ENCODE measurements at regions not wholly inside any gene's neighbourhood (a gene's known extent, or its start where the extent isn't known, plus 50 kb on each side); places are given as distances from the start of the nearest gene placed in this dataset.
"Not testable (repeated sequence)": the region's sequence is repeated elsewhere in the genome, so short reads cannot be mapped to it uniquely, and the experiment has no call there.

DNA sequence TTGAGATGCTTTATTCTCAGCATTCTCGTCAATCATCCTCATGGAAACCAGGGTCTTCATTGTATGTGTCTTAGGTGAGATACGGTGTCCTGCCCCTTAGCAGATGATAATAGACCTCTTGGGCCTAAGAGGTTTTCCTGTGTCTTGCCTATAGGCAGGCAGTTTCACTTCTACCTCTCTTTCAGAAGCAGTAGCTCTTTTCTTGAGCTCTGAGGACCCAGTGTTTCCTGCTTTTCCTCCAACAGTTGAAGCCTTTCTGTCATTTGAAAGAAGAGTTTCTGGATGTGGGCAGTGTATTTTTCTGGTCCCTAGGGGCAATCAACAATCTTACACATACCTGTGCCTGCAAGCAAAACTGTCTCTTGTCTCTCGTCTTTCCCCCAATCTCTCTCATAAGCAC, 1550.3 kb upstream of the LRRTM3 start:
- Histone ChIP-seq H3K4me1 (ENCODE audit: control insufficient read depth, insufficient read depth, low read length) (no peaks in the 10 kb centered on the region), H3K9ac (ENCODE audit: low read length) (no peak overlapping the region), H3K36me3 (ENCODE audit: control insufficient read depth, insufficient read depth, low read length) (no peaks in the 10 kb centered on the region), H3K27me3 (ENCODE audit: control insufficient read depth, insufficient read depth, low read length) (no peaks in the 10 kb centered on the region), H3K9me3 (ENCODE audit: control insufficient read depth, low read length) (no peaks in the 10 kb centered on the region), H3K4me3 (ENCODE audit: low read length) (no peak overlapping the region)

DNA sequence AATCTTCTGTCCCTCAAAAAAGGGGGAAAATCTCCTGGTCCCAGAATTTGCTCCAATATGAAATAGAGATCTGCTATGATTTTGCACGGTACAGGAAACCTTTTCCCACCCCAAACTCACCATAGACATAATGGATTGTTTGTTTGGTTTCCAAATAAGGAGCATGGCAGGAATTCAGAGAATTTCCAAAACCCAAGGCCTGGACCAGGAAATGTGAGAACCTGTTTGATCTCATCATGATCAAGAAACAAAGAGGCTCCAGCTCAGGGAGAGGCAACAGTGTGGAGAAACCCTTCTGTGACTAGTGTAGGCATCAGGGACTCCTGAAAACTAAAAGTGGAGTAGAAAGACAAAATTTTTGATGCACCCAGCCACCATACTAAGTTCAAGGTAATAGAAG, 1548.1 kb upstream of the LRRTM3 start:
- Histone ChIP-seq H3K9ac (ENCODE audit: low read length) (no peak overlapping the region), H3K9me3 (ENCODE audit: control insufficient read depth, low read length) (no peaks in the 10 kb centered on the region), H3K27me3 (ENCODE audit: control insufficient read depth, insufficient read depth, low read length) (no peaks in the 10 kb centered on the region), H3K4me3 (ENCODE audit: low read length) (no peak overlapping the region), H3K4me1 (ENCODE audit: control insufficient read depth, insufficient read depth, low read length) (no peaks in the 10 kb centered on the region), H3K36me3 (ENCODE audit: control insufficient read depth, insufficient read depth, low read length) (no peaks in the 10 kb centered on the region)

DNA sequence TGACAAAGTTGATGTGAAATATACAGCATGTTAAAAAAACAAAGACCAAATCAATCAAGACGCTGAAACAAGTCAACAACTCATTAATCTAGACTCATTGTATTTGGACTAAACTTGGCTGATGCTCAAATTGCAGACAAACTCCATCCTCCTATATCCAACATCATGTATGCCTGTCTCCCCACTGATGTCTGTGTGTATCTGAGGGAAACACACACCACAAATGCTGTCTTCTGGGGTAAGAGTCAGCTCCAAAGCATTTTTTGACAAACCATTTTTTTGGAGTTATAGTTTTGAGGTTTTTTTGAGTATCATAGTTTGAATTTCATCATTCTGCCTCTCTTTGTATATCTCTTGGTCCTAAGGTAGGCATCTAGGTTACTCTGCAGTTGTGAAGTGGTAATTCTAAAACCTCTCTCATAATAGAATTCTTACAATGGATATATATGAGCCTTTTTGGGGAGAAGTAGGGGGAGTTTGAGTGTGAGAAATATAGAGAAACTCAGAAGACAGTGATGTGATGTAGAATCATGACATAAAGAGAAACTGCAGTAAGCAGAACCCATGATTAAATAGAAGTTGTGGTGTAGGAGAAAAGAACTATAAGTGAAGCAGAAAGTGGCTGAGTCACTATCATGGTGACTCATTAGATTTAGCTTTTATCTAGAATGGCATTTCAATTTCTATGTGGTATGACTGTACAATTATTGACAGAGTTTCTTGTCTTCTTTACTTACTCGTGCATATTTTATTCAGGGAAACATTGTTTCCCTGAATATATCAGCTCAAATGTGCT, 1531.1 kb upstream of the LRRTM3 start:
- Histone ChIP-seq H3K9ac (ENCODE audit: low read length) (no peak overlapping the region), H3K4me3 (ENCODE audit: low read length) (no peak overlapping the region), H3K4me1 (ENCODE audit: control insufficient read depth, insufficient read depth, low read length) (no peaks in the 10 kb centered on the region)

DNA sequence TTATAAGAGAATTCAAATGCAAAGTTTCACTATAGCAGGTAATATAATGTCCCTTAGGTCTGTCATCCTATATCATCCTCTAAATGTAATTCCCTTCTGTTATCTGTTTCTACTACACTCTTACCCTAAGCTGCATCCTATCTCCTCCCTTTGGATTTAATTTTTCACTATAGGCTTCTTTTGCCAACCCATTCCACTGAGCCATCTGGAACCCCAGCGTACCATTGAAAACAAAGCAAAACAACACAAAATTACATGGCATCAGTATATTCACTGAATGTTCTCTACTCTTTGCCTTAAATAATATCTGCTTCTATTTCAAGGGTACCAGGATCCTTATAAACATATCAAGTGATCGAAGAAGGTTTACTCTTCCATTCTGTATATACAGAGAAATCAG, 1530.2 kb upstream of the LRRTM3 start:
- H3K4me3 ChIP-seq (ENCODE audit: low read length), result no peak overlapping the region
- no peaks in the 10 kb centered on the region for H3K36me3 ChIP-seq (ENCODE audit: control insufficient read depth, insufficient read depth, low read length)

More for the DNA sequence above, 1531.1 kb upstream of the LRRTM3 start:
- Histone ChIP-seq H3K27me3 (ENCODE audit: control insufficient read depth, insufficient read depth, low read length) (no peaks in the 10 kb centered on the region), H3K9me3 (ENCODE audit: control insufficient read depth, low read length) (no peaks in the 10 kb centered on the region), H3K36me3 (ENCODE audit: control insufficient read depth, insufficient read depth, low read length) (no peaks in the 10 kb centered on the region)

DNA sequence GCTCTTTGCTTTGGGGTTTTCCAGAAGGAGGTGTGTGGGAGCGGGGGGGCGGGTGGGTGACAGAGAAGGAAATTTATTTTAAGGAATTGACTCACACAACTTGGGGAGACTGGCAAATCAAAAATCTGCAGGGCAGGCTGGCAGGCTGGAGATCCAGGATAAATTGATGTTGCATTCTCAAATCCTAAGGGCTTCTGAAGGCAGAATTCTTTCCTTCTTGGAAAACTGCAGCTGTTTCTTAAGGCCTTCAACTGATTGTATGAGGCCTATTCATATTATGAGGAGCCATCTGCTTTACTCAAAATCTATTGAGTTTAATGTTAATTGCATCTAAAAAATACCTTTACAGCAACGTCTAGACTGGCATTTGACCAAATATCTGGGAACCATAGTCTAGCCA, 1528.8 kb upstream of the LRRTM3 start:
- Histone ChIP-seq H3K4me3 (ENCODE audit: low read length) (no peak overlapping the region), H3K4me1 (ENCODE audit: control insufficient read depth, insufficient read depth, low read length) (no peaks in the 10 kb centered on the region), H3K36me3 (ENCODE audit: control insufficient read depth, insufficient read depth, low read length) (no peaks in the 10 kb centered on the region), H3K9me3 (ENCODE audit: control insufficient read depth, low read length) (no peaks in the 10 kb centered on the region), H3K9ac (ENCODE audit: low read length) (no peak overlapping the region), H3K27me3 (ENCODE audit: control insufficient read depth, insufficient read depth, low read length) (no peaks in the 10 kb centered on the region)

More for the DNA sequence above, 1530.2 kb upstream of the LRRTM3 start:
- H3K4me1 ChIP-seq (ENCODE audit: control insufficient read depth, insufficient read depth, low read length), result no peaks in the 10 kb centered on the region
- no peak overlapping the region for H3K9ac ChIP-seq (ENCODE audit: low read length)
- no peaks in the 10 kb centered on the region for H3K9me3 ChIP-seq (ENCODE audit: control insufficient read depth, low read length)
- H3K27me3 ChIP-seq (ENCODE audit: control insufficient read depth, insufficient read depth, low read length), result no peaks in the 10 kb centered on the region

DNA sequence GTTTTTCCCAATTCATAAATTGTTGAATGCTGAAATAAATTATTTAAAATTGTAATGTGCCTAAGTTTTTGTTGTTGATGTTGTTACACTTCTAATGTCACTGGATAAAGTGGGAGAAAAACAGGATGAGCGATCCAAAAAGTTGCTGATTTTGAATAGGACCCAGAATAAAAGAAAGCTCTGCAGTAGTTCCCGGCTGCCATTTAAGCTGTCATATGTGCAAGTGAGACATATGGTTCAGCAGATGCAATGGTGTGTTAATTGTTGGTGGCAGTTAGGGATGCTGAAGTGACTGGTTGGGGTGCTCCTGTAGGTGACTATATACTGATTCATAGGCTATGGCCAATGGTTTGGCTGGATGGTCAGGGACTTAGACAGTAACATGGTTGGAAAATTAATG, 1517.4 kb upstream of the LRRTM3 start:
- no peaks in the 10 kb centered on the region for H3K36me3 ChIP-seq (ENCODE audit: control insufficient read depth, insufficient read depth, low read length)
- no peaks in the 10 kb centered on the region for H3K9me3 ChIP-seq (ENCODE audit: control insufficient read depth, low read length)
- no peaks in the 10 kb centered on the region for H3K27me3 ChIP-seq (ENCODE audit: control insufficient read depth, insufficient read depth, low read length)
- H3K4me3 ChIP-seq (ENCODE audit: low read length), result no peak overlapping the region
- no peak overlapping the region for H3K9ac ChIP-seq (ENCODE audit: low read length)
- no peaks in the 10 kb centered on the region for H3K4me1 ChIP-seq (ENCODE audit: control insufficient read depth, insufficient read depth, low read length)

DNA sequence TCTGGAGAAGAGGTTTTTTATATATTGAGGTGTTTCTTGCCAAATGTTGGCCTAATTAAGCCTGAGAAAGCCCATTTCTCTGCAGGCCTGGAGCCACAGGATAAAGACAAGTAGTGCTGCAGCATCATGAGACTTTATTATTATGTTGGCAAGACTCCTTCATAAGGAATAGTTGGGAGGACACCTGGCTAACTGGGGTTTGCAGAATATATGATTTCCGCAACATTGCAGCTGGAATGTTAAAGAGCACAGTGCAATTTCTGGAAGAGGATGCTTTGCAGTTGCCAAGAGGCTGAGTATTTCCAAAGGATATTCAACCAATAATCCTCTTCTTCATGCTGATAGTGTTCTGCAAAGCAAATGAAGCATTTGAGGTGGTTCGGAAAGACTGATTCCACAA, 1512.8 kb upstream of the LRRTM3 start:
- H3K4me3 ChIP-seq (ENCODE audit: low read length), result no peak overlapping the region
- no peaks in the 10 kb centered on the region for H3K9me3 ChIP-seq (ENCODE audit: control insufficient read depth, low read length)
- H3K4me1 ChIP-seq (ENCODE audit: control insufficient read depth, insufficient read depth, low read length), result no peaks in the 10 kb centered on the region
- no peaks in the 10 kb centered on the region for H3K27me3 ChIP-seq (ENCODE audit: control insufficient read depth, insufficient read depth, low read length)
- H3K9ac ChIP-seq (ENCODE audit: low read length), result no peak overlapping the region
- no peaks in the 10 kb centered on the region for H3K36me3 ChIP-seq (ENCODE audit: control insufficient read depth, insufficient read depth, low read length)

DNA sequence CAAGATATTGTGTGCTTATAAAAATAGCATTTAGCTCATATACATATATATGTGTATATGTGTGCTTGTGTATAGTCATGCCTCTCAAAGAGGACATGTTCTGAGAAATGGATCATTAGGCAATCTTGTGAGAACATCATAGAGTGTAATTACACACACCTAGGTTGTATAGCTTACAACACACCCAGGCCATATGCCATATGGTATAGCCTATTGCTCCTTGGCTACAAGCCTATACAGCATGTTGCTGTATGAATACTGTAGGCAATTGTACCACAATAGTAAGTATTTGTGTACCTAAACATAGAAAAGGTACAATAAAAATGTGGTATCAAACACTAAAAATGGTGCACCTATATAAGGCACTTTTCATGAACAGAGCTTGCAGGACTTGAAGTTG, 1510.5 kb upstream of the LRRTM3 start:
- Histone ChIP-seq H3K4me1 (ENCODE audit: control insufficient read depth, insufficient read depth, low read length) (no peaks in the 10 kb centered on the region), H3K36me3 (ENCODE audit: control insufficient read depth, insufficient read depth, low read length) (no peaks in the 10 kb centered on the region), H3K4me3 (ENCODE audit: low read length) (no peak overlapping the region), H3K9me3 (ENCODE audit: control insufficient read depth, low read length) (no peaks in the 10 kb centered on the region), H3K9ac (ENCODE audit: low read length) (no peak overlapping the region), H3K27me3 (ENCODE audit: control insufficient read depth, insufficient read depth, low read length) (no peaks in the 10 kb centered on the region)

DNA sequence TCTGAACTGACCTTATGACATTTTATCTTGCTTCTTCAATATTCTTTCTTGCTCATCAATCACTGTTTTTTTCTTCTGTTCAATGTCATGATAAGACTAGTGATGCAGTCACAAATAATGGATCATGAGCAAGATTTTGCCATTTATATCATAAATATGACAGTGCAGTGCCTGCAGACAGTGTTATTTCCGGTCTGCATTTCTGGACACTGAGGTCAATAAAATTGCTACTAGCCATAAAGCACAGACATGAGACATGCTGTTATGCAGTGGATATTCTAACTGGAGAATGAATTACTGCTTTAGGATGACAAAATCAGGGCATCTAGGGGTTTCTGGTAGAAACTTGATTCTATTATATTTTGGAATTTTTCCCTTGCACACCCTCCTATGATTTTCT, 1509.7 kb upstream of the LRRTM3 start:
- H3K9ac ChIP-seq (ENCODE audit: low read length), result no peak overlapping the region
- H3K9me3 ChIP-seq (ENCODE audit: control insufficient read depth, low read length), result no peaks in the 10 kb centered on the region
- H3K4me1 ChIP-seq (ENCODE audit: control insufficient read depth, insufficient read depth, low read length), result no peaks in the 10 kb centered on the region
- no peak overlapping the region for H3K4me3 ChIP-seq (ENCODE audit: low read length)
- H3K36me3 ChIP-seq (ENCODE audit: control insufficient read depth, insufficient read depth, low read length), result no peaks in the 10 kb centered on the region
- H3K27me3 ChIP-seq (ENCODE audit: control insufficient read depth, insufficient read depth, low read length), result no peaks in the 10 kb centered on the region

DNA sequence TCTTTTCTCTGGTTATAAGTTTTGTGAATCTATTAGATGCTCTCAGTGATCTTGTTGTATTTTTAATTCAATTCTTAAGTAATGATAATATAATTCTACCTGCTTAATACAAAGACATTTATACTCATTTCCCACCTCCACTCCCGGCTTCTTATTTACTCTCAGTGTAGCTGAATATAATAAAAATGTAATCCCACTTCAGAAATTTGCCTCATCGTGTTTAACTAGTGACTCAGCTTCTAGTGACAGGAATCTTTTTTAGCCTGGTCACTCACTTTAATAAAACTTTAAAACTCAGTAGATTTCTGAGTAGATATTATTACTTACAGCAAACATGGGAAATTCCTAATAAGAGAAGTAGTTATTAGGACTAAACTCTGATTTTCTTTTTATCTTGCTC, 1506.2 kb upstream of the LRRTM3 start:
- Histone ChIP-seq H3K9me3 (ENCODE audit: control insufficient read depth, low read length) (no peaks in the 10 kb centered on the region), H3K4me3 (ENCODE audit: low read length) (no peak overlapping the region), H3K27me3 (ENCODE audit: control insufficient read depth, insufficient read depth, low read length) (no peaks in the 10 kb centered on the region), H3K4me1 (ENCODE audit: control insufficient read depth, insufficient read depth, low read length) (no peaks in the 10 kb centered on the region), H3K9ac (ENCODE audit: low read length) (no peak overlapping the region), H3K36me3 (ENCODE audit: control insufficient read depth, insufficient read depth, low read length) (no peaks in the 10 kb centered on the region)

DNA sequence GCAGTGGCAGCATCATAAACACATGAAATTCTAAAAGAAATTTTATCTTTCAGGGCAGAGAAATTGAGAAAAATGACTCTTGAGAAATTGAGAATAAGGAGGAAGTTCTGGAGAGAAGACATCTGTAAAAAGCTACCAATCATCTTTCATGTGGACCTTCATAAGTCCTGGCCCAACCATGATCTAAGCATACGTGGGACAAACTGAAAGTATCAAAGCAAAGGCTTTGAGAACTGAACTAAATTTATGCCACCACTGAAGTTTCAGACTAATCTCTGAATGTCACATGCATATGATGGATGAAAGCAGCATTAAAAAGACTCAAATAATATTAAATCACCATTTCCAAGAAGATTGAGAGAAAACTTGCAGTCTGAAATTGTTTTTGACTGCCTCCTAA, 1502.8 kb upstream of the LRRTM3 start:
- no peaks in the 10 kb centered on the region for H3K4me1 ChIP-seq (ENCODE audit: control insufficient read depth, insufficient read depth, low read length)
- no peaks in the 10 kb centered on the region for H3K27me3 ChIP-seq (ENCODE audit: control insufficient read depth, insufficient read depth, low read length)
- no peaks in the 10 kb centered on the region for H3K9me3 ChIP-seq (ENCODE audit: control insufficient read depth, low read length)
- H3K36me3 ChIP-seq (ENCODE audit: control insufficient read depth, insufficient read depth, low read length), result no peaks in the 10 kb centered on the region
- no peak overlapping the region for H3K4me3 ChIP-seq (ENCODE audit: low read length)
- H3K9ac ChIP-seq (ENCODE audit: low read length), result no peak overlapping the region

DNA sequence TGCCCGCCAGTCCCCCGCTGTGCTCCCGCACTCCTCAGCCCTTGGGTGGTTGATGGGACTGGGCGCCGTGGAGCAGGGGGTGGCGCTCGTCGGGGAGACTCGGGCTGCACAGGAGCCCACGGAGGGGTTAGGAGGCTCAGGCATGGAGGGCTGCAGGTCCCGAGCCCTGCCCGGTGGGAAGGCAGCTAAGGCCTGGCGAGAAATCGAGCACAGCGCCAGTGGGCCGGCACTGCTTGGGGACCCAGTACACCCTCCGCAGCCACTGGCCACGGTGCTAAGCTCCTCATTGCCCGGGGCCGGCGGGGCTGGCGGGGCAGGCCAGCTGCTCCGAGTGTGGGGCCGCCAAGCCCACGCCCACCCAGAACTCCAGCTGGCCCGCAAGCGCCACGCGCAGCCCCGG, 1496.5 kb upstream of the LRRTM3 start:
- H3K27me3 ChIP-seq (ENCODE audit: control insufficient read depth, insufficient read depth, low read length); H3K4me1 ChIP-seq (ENCODE audit: control insufficient read depth, insufficient read depth, low read length); H3K36me3 ChIP-seq (ENCODE audit: control insufficient read depth, insufficient read depth, low read length); H3K9me3 ChIP-seq (ENCODE audit: control insufficient read depth, low read length); H3K9ac ChIP-seq (ENCODE audit: low read length); H3K4me3 ChIP-seq (ENCODE audit: low read length): not testable (repeated sequence)

DNA sequence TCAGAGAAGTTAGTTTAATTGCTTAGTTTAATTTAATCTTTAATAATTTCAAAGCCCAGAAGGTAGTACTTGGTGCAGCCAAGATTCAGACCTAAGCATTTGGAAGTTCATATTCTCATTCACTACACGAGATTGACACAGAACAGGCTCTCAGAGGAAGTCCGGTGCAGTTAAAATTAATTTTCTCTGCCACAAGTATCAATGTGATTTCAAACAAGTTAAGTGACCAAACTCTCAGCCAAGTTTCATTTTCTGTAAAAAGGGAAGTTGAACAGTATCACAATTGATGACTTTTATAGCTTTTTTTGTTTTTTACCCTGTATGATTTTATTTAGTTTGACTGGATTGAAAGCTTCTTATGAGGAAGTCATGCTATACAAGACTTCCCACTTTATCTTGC, 1494.9 kb upstream of the LRRTM3 start:
- Histone ChIP-seq H3K9ac (ENCODE audit: low read length) (no peak overlapping the region), H3K4me1 (ENCODE audit: control insufficient read depth, insufficient read depth, low read length) (no peaks in the 10 kb centered on the region), H3K9me3 (ENCODE audit: control insufficient read depth, low read length) (no peaks in the 10 kb centered on the region), H3K4me3 (ENCODE audit: low read length) (no peak overlapping the region), H3K27me3 (ENCODE audit: control insufficient read depth, insufficient read depth, low read length) (no peaks in the 10 kb centered on the region), H3K36me3 (ENCODE audit: control insufficient read depth, insufficient read depth, low read length) (no peaks in the 10 kb centered on the region)

Measured in mucosa of stomach (tissue), 1 donor.